K562 (cell line): ENCODE measurements at regions not wholly inside any gene's neighbourhood (a gene's known extent, or its start where the extent isn't known, plus 50 kb on each side); places are given as distances from the start of the nearest gene placed in this dataset.

ENCODE experiments used
- ATF1 ChIP-seq, 2 experiments: fragments of 450-650 bp in 1 of 2; IDR thresholded peaks; 2 replicates each; pipeline ENCODE4 v1.6.1; 2016; ENCODE audit warnings: missing compliant biosample characterization in 1 of 2, missing genetic modification characterization in 1 of 2
- CREM ChIP-seq: IDR thresholded peaks from 2 replicates; pipeline ENCODE4 v1.6.1; 2014; ENCODE audit warnings: antibody characterized with exemption, low read depth
- FOXP1 ChIP-seq: sonication (generic); formaldehyde crosslinking; IDR thresholded peaks from 2 replicates; pipeline ENCODE4 v1.8.0; 2022; ENCODE audit warnings: mild to moderate bottlenecking, missing genetic modification reagents
- JUND ChIP-seq, 2 experiments: IDR thresholded peaks; 2 replicates in 1 of 2; 3 replicates in 1 of 2; pipeline ENCODE4 v1.6.1; 2011; ENCODE audit warnings: borderline replicate concordance in 2 of 2, low read depth in 2 of 2, low read length in 2 of 2, improper control_type of control experiment in 1 of 2, missing biosample characterization in 1 of 2, missing genetic modification characterization in 1 of 2, missing genetic modification reagents in 1 of 2
- MAZ ChIP-seq, 2 experiments: fragments of 450-650 bp in 1 of 2; sonication (generic) in 1 of 2; formaldehyde crosslinking; IDR thresholded peaks in 1 of 2; conservative IDR thresholded peaks in 1 of 2; 2 replicates each; pipeline versions ENCODE4 v1.4.0 to v1.5.0; 2020; ENCODE audit warnings: mild to moderate bottlenecking in 1 of 2, missing genetic modification reagents in 1 of 2
- MEF2D ChIP-seq: conservative IDR thresholded peaks from 2 replicates; pipeline ENCODE4 v1.6.1; 2016; ENCODE audit warnings: low read depth, missing genetic modification characterization, missing compliant biosample characterization
- MEIS2 ChIP-seq: fragments of 450-650 bp; IDR thresholded peaks from 2 replicates; pipeline ENCODE4 v1.6.1; 2014; ENCODE audit warnings: mild to moderate bottlenecking; ENCODE audit not compliant: partially characterized antibody
- TAF9B ChIP-seq: fragments of 450-650 bp; IDR thresholded peaks from 2 replicates; pipeline ENCODE4 v1.6.1; 2018; ENCODE audit warnings: mild to moderate bottlenecking; ENCODE audit not compliant: partially characterized antibody
- TCF3 ChIP-seq: sonication (generic); formaldehyde crosslinking; IDR thresholded peaks from 2 replicates; pipeline ENCODE4 v1.4.0; 2020; ENCODE audit warnings: mild to moderate bottlenecking, missing genetic modification reagents
- TRIM24 ChIP-seq, 2 experiments: fragments of 450-650 bp; IDR thresholded peaks; 2 replicates each; pipeline ENCODE4 v1.6.1; 2016
- ZFP36 ChIP-seq: fragments of 150-350 bp; IDR thresholded peaks from 2 replicates; pipeline ENCODE4 v1.6.1; 2018; ENCODE audit warnings: low read length, low read depth; ENCODE audit not compliant: partially characterized antibody
- ZKSCAN3 ChIP-seq: fragments of 250-450 bp; sonication (Bioruptor Pico); IDR thresholded peaks from 2 replicates; pipeline ENCODE4 v1.4.0; 2020
- TF ChIP-seq, protein P1 (sequence below): fragments of 200-800 bp; sonication (Bioruptor generic); IDR thresholded peaks from 2 replicates; pipeline ENCODE4 v1.6.1; 2017; ENCODE audit warnings: missing genetic modification characterization, missing compliant biosample characterization
- TF ChIP-seq, protein P2 (sequence below), 2 experiments: fragments of 450-650 bp in 1 of 2; sonication (generic) in 1 of 2; formaldehyde crosslinking in 1 of 2; IDR thresholded peaks in 1 of 2; conservative IDR thresholded peaks in 1 of 2; 2 replicates each; pipeline versions ENCODE4 v1.6.1 to v1.8.1; 2016 to 2023; ENCODE audit warnings: mild to moderate bottlenecking in 2 of 2, moderate library complexity in 2 of 2, inconsistent platforms in 1 of 2, missing genetic modification reagents in 1 of 2
- TF ChIP-seq, protein P3 (sequence below): fragments of 450-650 bp; IDR thresholded peaks from 2 replicates; pipeline ENCODE4 v1.6.1; 2014; ENCODE audit warnings: low read depth, mild to moderate bottlenecking, moderate library complexity, borderline replicate concordance
- TF ChIP-seq, protein P4 (sequence below): sonication (generic); formaldehyde crosslinking; IDR thresholded peaks from 2 replicates; pipeline ENCODE4 v1.8.0; 2022; ENCODE audit warnings: missing genetic modification reagents, mild to moderate bottlenecking, borderline replicate concordance

DNA sequence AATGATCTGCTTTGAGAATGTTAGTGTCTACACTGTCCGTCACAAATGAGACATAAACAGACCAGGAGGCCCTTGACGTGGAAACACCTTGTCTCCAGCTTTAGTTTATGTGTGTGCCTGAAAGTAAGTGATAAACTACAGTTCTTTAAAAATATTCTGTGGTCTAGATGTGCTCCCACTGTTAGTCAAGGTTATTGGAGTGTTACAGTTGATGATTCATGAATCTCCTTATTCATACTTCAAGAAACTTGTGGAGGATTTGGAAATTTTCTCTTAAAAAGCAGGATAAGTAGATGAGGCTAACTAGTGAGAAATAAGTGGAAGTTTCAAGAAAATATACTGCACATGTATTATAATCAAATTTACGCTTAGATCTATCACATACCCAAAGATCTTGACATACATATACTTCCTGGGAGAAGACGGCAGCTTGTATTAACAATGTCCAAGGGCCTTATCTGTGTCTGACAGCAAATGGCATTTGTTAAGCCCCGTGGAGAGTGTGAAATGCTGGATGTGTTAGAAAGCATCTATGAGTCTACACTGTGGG lies 90.5 kb upstream of the MBOAT1 start (continued):
- TF ChIP-seq MAZ (CRISPR knock-in tag; conservative IDR thresholded peaks at IDR 0.05 in 1 of 2, IDR thresholded peaks at IDR 0.05 in 1 of 2) (peak in 1 of 2 experiments; percentile 23; a peak in 1 of 4 replicates), ZKSCAN3 (CRISPR knock-in tag) (no peak), TAF9B (peak; percentile 40), TRIM24 (IDR thresholded peaks at IDR 0.05) (peak in 1 of 2 experiments; percentile 23; a peak in 2 of 4 replicates), ZFP36 (no peak), JUND (IDR thresholded peaks at IDR 0.05; ENCODE audit: borderline replicate concordance, low read depth, low read length) (peak; percentile 3; the same call in 1 of the 2 replicates), JUND (tag; IDR thresholded peaks at IDR 0.05; ENCODE audit: borderline replicate concordance, low read depth, low read length) (peak; percentile 73; the same call in 1 of the 3 replicates), MEIS2 (peak; percentile 72), ATF1 (CRISPR knock-in tag; IDR thresholded peaks at IDR 0.05) (no peak), ATF1 (tag; IDR thresholded peaks at IDR 0.05) (0 out of 2 replicates have a peak, but pooled peaks have one; percentile 31), CREM (peak; percentile 72), FOXP1 (CRISPR knock-in tag) (no peak), MEF2D (tag) (no peak), TCF3 (CRISPR knock-in tag) (peak; percentile 81)
- TF ChIP-seq, protein P1, sequence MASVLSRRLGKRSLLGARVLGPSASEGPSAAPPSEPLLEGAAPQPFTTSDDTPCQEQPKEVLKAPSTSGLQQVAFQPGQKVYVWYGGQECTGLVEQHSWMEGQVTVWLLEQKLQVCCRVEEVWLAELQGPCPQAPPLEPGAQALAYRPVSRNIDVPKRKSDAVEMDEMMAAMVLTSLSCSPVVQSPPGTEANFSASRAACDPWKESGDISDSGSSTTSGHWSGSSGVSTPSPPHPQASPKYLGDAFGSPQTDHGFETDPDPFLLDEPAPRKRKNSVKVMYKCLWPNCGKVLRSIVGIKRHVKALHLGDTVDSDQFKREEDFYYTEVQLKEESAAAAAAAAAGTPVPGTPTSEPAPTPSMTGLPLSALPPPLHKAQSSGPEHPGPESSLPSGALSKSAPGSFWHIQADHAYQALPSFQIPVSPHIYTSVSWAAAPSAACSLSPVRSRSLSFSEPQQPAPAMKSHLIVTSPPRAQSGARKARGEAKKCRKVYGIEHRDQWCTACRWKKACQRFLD (CRISPR knock-in tag): peak; percentile 62; the same call in 1 of the 2 replicates
- TF ChIP-seq, protein P2, sequence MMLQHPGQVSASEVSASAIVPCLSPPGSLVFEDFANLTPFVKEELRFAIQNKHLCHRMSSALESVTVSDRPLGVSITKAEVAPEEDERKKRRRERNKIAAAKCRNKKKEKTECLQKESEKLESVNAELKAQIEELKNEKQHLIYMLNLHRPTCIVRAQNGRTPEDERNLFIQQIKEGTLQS (IDR thresholded peaks at IDR 0.05): peak; percentile 75
- TF ChIP-seq, protein P2 (CRISPR knock-in tag; conservative IDR thresholded peaks at IDR 0.05): no peak
- TF ChIP-seq, protein P3, sequence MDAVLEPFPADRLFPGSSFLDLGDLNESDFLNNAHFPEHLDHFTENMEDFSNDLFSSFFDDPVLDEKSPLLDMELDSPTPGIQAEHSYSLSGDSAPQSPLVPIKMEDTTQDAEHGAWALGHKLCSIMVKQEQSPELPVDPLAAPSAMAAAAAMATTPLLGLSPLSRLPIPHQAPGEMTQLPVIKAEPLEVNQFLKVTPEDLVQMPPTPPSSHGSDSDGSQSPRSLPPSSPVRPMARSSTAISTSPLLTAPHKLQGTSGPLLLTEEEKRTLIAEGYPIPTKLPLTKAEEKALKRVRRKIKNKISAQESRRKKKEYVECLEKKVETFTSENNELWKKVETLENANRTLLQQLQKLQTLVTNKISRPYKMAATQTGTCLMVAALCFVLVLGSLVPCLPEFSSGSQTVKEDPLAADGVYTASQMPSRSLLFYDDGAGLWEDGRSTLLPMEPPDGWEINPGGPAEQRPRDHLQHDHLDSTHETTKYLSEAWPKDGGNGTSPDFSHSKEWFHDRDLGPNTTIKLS: no peak
- TF ChIP-seq, protein P4, sequence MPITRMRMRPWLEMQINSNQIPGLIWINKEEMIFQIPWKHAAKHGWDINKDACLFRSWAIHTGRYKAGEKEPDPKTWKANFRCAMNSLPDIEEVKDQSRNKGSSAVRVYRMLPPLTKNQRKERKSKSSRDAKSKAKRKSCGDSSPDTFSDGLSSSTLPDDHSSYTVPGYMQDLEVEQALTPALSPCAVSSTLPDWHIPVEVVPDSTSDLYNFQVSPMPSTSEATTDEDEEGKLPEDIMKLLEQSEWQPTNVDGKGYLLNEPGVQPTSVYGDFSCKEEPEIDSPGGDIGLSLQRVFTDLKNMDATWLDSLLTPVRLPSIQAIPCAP: no peak
